Karpas-422 (cell line): ENCODE measurements at regions not wholly inside any gene's neighbourhood (a gene's known extent, or its start where the extent isn't known, plus 50 kb on each side); places are given as distances from the start of the nearest gene placed in this dataset.
"Not testable (repeated sequence)": the region's sequence is repeated elsewhere in the genome, so short reads cannot be mapped to it uniquely, and the experiment has no call there.

ENCODE experiments used
- DNase-seq: peaks from one replicate; pipeline ENCODE4 v3.0.0-alpha.2; 2015
- H2AFZ ChIP-seq: fragments of 200-600 bp; sonication (generic); 2 replicates; pipeline ENCODE4 v1.6.1; 2014; ENCODE audit warnings: antibody characterized with exemption, low read length, mixed read lengths
- H3K27ac ChIP-seq: fragments of 200-600 bp; sonication (generic); 2 replicates; pipeline ENCODE4 v1.5.1; 2014; ENCODE audit warnings: mild to moderate bottlenecking, low read length, moderate library complexity
- H3K27me3 ChIP-seq: fragments of 200-600 bp; sonication (generic); 2 replicates; pipeline ENCODE4 v1.6.1; 2014; ENCODE audit warnings: low read length, mixed read lengths
- H3K36me3 ChIP-seq: fragments of 200-600 bp; sonication (generic); 2 replicates; pipeline ENCODE4 v1.6.1; 2014; ENCODE audit warnings: low read length, mixed read lengths; ENCODE audit not compliant: insufficient read depth
- H3K4me1 ChIP-seq: fragments of 200-600 bp; sonication (generic); 2 replicates; pipeline ENCODE4 v1.6.1; 2014; ENCODE audit warnings: mild to moderate bottlenecking, low read length, mixed read lengths
- H3K4me2 ChIP-seq: fragments of 200-600 bp; sonication (generic); 2 replicates; pipeline ENCODE4 v1.6.1; 2014; ENCODE audit warnings: low read length, low read depth, mild to moderate bottlenecking; ENCODE audit not compliant: poor library complexity, severe bottlenecking
- H3K4me3 ChIP-seq: fragments of 200-600 bp; sonication (generic); 2 replicates; pipeline ENCODE4 v1.5.1; 2014; ENCODE audit warnings: mild to moderate bottlenecking, antibody characterized with exemption, low read length, mixed read lengths
- H3K79me2 ChIP-seq: fragments of 200-600 bp; sonication (generic); 2 replicates; pipeline ENCODE4 v1.6.1; 2014; ENCODE audit warnings: mild to moderate bottlenecking, low read length, mixed read lengths
- H3K9ac ChIP-seq: fragments of 200-600 bp; sonication (generic); 2 replicates; pipeline ENCODE4 v1.6.0; 2014; ENCODE audit warnings: low read length
- H3K9me2 ChIP-seq: fragments of 200-600 bp; sonication (generic), shearing (Covaris generic); replicated peaks from 2 replicates; pipeline ENCODE4 v1.6.0; 2014; ENCODE audit warnings: mild to moderate bottlenecking, low read length, moderate library complexity; ENCODE audit not compliant: insufficient read depth
- H3K9me3 ChIP-seq: fragments of 300-700, 200-600 bp; sonication (generic); 2 replicates; pipeline ENCODE4 v1.6.1; 2014; ENCODE audit warnings: low read length, mixed read lengths
- H4K20me1 ChIP-seq: fragments of 200-600 bp; sonication (generic); 2 replicates; pipeline ENCODE4 v1.6.1; 2014; ENCODE audit warnings: mild to moderate bottlenecking, antibody characterized with exemption, low read length, low read depth; ENCODE audit not compliant: insufficient read depth

DNA sequence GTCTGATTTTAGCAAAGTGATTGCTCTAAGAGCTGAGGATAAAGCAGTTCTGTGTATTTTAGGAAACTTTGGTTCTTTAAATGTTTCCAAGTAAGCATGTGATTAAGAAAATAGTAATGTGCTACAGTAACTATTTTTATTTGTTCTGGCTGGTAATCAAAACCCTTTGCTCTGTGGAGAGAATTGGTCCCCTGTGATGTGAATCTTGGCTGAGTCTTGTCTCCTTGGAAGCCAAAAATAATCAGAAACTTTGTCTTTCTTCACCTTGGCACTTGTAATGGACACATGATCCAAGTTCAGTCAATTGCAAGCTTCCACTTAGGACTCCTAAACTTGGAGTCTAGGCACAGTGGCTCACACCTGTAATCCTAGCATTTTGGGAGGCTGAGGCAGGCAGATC lies 422.7 kb upstream of the CDH20 start:
- Histone ChIP-seq H4K20me1 (no peaks in the 10 kb centered on the region), H3K4me3 (no peak overlapping the region), H3K27me3 (no peaks in the 10 kb centered on the region), H3K9ac (no peak overlapping the region), H3K9me2 (no peaks in the 10 kb centered on the region), H3K79me2 (no peaks in the 10 kb centered on the region), H3K4me2 (no peak overlapping the region), H3K27ac (no peak overlapping the region), H2AFZ (no peak overlapping the region), H3K4me1 (no peaks in the 10 kb centered on the region), H3K36me3 (no peaks in the 10 kb centered on the region), H3K9me3 (peaks cover 10% of the 10 kb centered on the region; the same call in 1 of the 2 replicates)
- no peak for DNase-seq

DNA sequence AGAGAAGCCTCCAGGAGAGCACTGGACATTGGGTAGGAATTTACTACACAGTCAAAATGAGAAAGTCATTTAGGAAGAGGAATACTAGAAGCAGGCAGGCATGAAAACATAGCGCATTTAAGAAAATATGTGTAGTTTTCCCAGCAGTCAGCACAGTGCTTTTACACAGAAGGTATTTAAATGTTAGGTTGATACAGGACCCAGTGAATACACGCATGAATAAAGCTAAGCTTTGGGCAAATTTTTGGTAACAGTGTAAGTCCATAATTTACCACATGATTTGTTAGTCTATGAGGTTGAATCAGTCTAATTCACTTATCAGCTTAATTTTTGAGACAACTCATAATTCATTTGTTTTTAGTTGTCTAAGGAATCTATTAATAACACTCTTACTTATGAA lies 421.7 kb upstream of the CDH20 start:
- no peaks in the 10 kb centered on the region for H3K79me2 ChIP-seq

DNA sequence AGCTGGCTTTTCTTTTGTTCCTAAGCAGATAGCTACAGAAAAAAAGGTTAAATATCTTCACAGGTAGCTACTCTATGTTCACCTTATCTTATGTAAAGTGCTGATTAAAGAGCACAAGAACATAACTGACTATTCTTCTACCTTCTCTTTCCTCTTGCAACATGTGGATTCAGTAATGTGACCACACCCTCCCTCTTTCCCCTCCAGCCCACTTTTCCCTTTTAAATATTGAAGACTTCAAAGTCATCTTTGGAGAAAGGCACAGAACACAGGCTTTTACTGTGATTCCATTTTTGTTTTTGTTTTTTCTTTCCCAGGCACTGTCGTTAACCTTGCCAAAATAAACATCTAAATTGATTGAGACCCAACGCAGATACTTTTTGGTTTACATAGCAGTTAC lies 418.1 kb upstream of the CDH20 start:
- H3K9me2 ChIP-seq: no peaks in the 10 kb centered on the region
- no peaks in the 10 kb centered on the region for H4K20me1 ChIP-seq
- no peak overlapping the region for H2AFZ ChIP-seq

More for the DNA sequence above, 421.7 kb upstream of the CDH20 start:
- no peak overlapping the region for H2AFZ ChIP-seq
- no peaks in the 10 kb centered on the region for H3K36me3 ChIP-seq
- H3K4me1 ChIP-seq: no peaks in the 10 kb centered on the region
- no peak overlapping the region for H3K9ac ChIP-seq
- no peaks in the 10 kb centered on the region for H3K9me2 ChIP-seq
- no peak overlapping the region for H3K4me3 ChIP-seq
- no peaks in the 10 kb centered on the region for H3K27me3 ChIP-seq
- H3K4me2 ChIP-seq: no peak overlapping the region
- no peaks in the 10 kb centered on the region for H4K20me1 ChIP-seq
- H3K27ac ChIP-seq: no peak overlapping the region
- no peak for DNase-seq
- peaks cover 10% of the 10 kb centered on the region; the same call in 1 of the 2 replicates for H3K9me3 ChIP-seq

DNA sequence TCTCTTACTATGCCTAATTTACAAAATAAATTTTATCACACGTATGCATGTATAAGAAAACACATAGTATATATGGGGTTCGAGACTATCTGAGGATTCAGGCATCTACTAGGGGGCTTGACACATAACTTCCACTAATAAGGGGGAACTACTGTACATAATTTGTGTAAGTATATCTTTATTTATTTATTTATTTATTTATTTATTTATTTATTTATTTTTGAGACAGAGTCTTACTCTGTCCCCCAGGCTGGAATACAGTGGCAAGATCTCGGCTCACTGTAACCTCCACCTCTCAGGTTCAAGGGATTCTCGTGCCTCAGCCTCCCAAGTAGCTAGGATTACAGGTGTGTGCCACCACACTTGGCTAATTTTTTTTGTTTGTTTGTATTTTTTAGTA lies 414.4 kb upstream of the CDH20 start:
- H3K27me3 ChIP-seq, H3K4me1 ChIP-seq, H3K4me3 ChIP-seq, H3K27ac ChIP-seq, H2AFZ ChIP-seq, H3K9me2 ChIP-seq, H3K79me2 ChIP-seq, H4K20me1 ChIP-seq, H3K4me2 ChIP-seq, H3K9ac ChIP-seq, H3K36me3 ChIP-seq, DNase-seq: not testable (repeated sequence)
- H3K9me3 ChIP-seq: peaks cover 20% of the 10 kb centered on the region

More for the DNA sequence above, 418.1 kb upstream of the CDH20 start:
- no peak overlapping the region for H3K27ac ChIP-seq
- H3K9ac ChIP-seq: no peak overlapping the region
- no peak overlapping the region for H3K4me3 ChIP-seq
- no peaks in the 10 kb centered on the region for H3K36me3 ChIP-seq
- DNase-seq: no peak
- H3K27me3 ChIP-seq: no peaks in the 10 kb centered on the region
- H3K4me2 ChIP-seq: no peak overlapping the region
- peaks cover 13% of the 10 kb centered on the region for H3K9me3 ChIP-seq
- H3K79me2 ChIP-seq: no peaks in the 10 kb centered on the region
- H3K4me1 ChIP-seq: no peaks in the 10 kb centered on the region

DNA sequence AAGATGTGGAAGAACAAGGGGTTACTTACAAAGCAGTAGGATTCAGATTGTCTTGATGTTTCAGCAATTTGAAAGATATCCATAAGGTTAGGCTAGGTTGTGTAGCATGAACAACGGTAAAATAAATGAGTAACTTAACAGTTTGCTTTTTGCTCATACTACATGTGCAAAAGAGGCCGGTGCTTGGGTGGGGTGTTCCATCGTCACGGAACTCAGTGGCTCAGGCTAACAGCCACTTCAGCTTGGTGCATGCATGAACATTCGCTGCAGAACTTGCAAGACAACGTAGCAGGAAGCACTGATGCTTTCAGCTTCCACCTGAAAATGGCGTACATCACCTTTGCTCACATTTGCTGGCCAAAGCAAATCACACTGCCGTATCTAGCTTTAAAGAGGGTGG lies 407.3 kb upstream of the CDH20 start:
- no peaks in the 10 kb centered on the region for H3K36me3 ChIP-seq
- DNase-seq: no peak

DNA sequence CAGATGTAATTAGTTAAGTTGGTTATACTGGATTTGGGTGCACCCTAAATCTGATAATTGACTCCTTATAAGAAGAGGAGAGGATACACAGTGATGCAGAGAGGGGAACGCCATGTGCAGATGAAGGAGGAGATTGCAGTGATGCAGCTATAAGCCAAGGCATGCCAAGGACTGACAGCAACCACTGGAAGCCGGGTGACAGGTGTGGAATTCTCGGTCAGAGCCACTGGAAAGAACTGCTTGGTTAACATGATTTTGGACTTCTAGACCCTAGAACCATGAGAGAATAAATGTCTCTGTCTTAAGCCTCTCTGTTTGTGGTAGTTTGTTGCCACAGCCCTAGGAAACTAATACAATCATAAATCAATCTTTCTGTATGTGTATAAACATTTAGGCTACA lies 403.3 kb upstream of the CDH20 start:
- Histone ChIP-seq H2AFZ (no peak overlapping the region), H3K27me3 (no peaks in the 10 kb centered on the region), H3K79me2 (no peaks in the 10 kb centered on the region), H3K4me2 (no peak overlapping the region), H3K4me1 (no peaks in the 10 kb centered on the region), H3K36me3 (no peaks in the 10 kb centered on the region), H3K4me3 (no peak overlapping the region), H3K27ac (no peak overlapping the region), H3K9me3 (peaks cover 5% of the 10 kb centered on the region; the same call in 1 of the 2 replicates), H3K9me2 (no peaks in the 10 kb centered on the region), H3K9ac (no peak overlapping the region), H4K20me1 (no peaks in the 10 kb centered on the region)
- DNase-seq: no peak

More for the DNA sequence above, 407.3 kb upstream of the CDH20 start:
- H3K4me2 ChIP-seq: no peak overlapping the region
- no peak overlapping the region for H2AFZ ChIP-seq
- H3K9ac ChIP-seq: no peak overlapping the region
- no peaks in the 10 kb centered on the region for H4K20me1 ChIP-seq
- peaks cover 12% of the 10 kb centered on the region for H3K9me3 ChIP-seq
- no peaks in the 10 kb centered on the region for H3K79me2 ChIP-seq
- H3K27ac ChIP-seq: no peak overlapping the region
- H3K27me3 ChIP-seq: no peaks in the 10 kb centered on the region
- H3K9me2 ChIP-seq: no peaks in the 10 kb centered on the region
- H3K4me1 ChIP-seq: no peaks in the 10 kb centered on the region
- H3K4me3 ChIP-seq: no peak overlapping the region

DNA sequence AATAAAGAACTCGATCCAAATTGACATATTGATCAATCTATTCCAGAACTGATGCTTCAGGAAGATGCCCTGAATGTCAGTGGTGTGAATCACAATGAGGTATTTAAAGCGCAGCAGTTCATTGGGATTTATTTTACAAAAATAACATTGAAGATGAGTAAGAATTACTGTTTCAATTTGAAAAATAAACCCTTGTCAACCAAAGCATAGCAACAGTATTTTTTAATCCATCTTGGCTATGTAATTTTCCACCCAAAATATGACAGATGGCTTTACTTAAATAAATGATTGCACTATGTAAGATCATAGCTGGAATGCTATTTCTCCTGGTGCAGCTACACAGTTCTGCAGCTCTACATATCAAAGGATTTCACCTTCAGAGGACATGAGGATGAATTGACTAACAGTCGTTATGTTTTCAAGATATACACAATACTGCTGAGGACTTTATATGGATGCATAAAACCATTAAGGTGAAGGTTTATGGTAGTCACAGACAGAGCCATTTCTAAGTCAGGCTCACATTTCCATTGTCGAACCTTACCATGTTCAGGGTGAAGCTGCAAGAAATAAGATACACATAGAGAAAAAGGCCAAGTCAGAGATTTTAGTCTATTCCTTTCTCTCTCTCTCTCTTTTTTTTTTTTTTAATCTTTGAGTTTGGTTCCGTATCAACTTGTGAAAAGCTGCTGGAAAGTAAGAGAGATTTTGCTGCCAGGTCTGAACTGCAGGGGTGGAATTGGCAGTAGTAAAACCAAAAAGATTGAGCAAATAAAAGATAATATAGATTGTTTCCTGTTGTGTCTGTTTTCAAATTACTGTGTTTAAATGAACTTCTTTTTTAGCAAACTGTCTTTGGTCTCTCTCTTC lies 398.0 kb upstream of the CDH20 start:
- Histone ChIP-seq H3K36me3 (no peaks in the 10 kb centered on the region), H3K27ac (no peak overlapping the region), H3K79me2 (no peaks in the 10 kb centered on the region), H3K4me1 (no peaks in the 10 kb centered on the region), H3K9me3 (peaks cover 9% of the 10 kb centered on the region; the same call in 1 of the 2 replicates), H3K4me3 (no peak overlapping the region), H4K20me1 (no peaks in the 10 kb centered on the region), H2AFZ (no peak overlapping the region), H3K4me2 (no peak overlapping the region), H3K9me2 (no peaks in the 10 kb centered on the region), H3K27me3 (no peaks in the 10 kb centered on the region), H3K9ac (no peak overlapping the region)
- DNase-seq: no peak

DNA sequence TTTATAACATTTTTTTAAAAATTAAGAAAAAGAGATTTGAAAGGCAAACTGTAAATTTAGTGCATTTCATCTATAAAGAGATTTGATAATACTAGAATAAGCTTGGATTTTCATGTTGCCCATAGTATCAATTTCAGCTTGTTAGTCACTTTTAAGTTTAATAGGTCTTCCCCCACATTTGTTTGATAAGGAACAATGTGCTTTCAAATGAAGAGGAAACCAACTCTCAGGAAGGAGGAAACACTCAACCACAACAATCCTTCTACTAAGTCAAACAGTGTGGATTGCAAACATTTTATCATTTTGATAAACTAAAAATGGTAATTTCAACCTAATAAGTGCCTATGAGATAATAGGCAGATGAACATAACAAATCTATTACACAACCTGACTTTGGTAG lies 397.1 kb upstream of the CDH20 start:
- no peak overlapping the region for H3K27ac ChIP-seq
- no peak for DNase-seq
- H2AFZ ChIP-seq: no peak overlapping the region
- H3K9me3 ChIP-seq: peaks cover 15% of the 10 kb centered on the region
- no peaks in the 10 kb centered on the region for H4K20me1 ChIP-seq
- H3K36me3 ChIP-seq: no peaks in the 10 kb centered on the region
- no peak overlapping the region for H3K4me2 ChIP-seq
- H3K4me1 ChIP-seq: no peaks in the 10 kb centered on the region
- no peaks in the 10 kb centered on the region for H3K79me2 ChIP-seq
- H3K9ac ChIP-seq: no peak overlapping the region
- H3K4me3 ChIP-seq: no peak overlapping the region
- H3K9me2 ChIP-seq: no peaks in the 10 kb centered on the region
- H3K27me3 ChIP-seq: no peaks in the 10 kb centered on the region
